ENCODE measurements at regions not wholly inside any gene's neighbourhood (a gene's known extent, or its start where the extent isn't known, plus 50 kb on each side); places are given as distances from the start of the nearest gene placed in this dataset.

DNA sequence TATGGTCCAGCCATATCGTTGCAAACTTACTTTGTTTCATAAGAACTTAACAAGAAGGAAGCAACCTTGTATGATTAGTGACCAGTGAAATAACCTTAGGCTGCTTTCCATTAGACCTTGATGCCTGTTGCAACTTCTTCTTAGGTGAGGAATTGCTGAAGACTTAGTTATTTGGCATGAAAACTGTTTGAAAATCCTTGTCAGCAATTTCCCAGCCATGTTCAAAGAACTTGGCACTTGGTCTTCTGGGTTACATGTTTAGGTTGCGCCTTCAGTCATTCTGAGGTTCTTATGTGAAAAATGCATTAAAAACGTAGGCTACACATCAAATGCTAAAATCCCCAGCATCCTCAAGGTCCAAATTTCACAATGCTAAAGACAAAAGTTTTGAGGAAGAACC is 232.0 kb upstream of the CEP162 start:
- no peak for DNase-seq

DNA sequence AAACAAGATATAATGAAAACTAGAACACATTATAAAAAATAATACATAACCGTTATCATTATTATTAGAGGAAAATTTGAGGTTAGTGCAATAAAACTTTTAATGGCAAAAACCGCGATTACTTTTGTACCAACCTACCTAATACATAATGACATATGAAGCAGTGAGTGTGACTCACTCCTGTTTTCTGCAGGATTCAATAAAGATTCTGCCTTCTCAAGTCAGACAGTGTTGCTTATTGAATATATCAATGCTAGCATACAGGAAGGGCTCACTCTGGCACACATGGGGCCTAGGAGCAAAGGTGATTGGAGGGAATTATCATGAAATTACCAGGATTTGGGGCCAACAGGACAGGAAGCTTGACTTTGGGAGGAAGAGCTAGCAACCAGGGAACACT is 230.8 kb upstream of the CEP162 start:
- DNase-seq: no peak

DNA sequence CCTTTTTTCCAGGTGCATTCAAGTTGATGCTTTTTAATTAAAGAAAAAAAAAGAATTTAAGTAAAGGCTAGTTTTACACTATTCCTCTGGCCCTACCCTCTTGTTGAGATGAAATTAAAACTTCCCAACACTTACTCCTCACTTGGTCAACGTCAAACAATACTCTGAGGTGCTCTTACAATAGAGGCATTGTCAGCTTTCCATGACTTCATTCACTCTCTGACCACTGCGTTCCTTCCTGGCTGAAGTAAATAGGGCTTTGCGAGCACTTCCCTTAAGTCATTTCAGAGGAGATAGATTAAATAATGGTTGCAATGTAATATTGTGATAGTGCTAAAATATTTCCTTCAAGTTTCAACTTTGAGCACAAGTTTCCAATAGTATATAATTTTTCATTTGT is 229.8 kb upstream of the CEP162 start:
- no peak for DNase-seq

DNA sequence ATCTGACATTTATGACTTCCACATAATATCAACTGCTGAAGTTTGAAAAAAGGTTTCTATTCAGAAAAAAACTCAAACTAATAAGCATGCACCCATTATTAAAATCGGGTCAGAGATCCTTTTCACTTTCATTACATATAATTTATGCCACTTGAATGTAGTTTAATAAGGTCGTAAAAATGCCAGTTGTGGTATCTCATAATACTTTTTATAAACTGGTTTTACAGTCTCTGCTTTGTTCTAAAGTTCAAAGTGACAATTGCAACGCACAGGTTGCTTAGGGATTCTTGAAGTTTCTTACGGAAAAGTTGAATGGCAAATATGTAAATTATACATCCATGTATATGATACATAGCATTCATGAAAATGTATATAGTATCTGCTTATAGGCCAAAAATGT is 229.4 kb upstream of the CEP162 start:
- DNase-seq: no peak

DNA sequence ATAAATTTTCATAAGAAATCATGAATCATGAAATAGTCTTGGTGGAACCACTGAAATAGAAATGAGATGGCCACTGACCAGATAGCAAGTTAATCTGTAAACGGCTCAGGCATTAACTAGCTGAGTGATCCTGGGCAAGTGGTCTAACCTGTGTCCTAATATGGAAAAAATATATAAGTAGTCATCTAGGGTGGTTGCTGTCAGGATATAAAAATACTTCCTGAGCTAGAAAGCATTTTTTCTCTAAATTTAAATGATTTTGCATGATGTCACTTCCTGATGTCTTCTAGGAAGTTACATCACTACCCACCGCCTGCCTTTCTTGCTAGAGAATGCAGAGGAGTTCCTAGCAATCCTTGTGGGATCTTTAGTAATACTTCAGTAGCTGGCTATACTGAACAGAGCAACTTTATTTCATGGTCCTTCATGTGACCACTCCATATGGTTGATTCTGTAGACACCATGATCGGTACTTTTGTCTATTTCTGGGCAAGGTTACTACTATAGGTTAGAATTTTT is 228.1 kb upstream of the CEP162 start:
- no peak for DNase-seq

DNA sequence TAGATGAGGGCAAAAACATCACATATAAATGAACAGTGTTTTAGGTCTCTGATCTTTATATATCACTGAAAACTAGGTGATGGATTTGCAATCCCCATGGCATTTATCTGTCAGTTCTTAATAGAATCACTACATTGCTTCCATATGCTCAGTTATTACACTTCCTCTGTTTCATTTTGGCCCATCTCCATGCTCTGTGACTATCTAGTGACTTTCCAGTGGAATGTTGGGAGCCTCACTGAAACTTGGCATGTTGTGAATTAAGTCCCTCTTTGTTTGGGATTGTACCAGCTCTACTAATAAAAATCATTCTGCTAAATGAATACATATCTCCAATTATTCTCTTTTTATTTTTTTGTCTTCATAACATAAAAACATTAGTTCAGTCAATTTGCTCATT is 226.1 kb upstream of the CEP162 start:
- DNase-seq: no peak

DNA sequence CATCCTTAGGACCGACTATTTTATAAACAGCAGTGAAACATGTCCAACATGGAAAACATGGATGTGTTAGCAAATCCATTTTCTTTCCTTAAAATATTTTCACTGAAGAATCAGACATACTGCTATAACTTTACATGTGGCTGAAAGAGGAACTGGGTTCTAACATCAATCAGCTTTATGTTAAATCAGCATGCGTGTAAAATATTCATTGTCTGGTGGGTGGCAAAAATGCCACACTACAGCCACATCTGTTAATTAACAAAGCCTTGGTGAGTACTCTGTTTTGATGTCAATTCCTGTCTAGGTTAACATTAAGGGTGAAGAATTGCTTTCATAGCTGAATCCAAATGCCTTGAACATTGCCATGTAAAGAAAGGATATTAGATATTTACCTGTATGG is 222.6 kb upstream of the CEP162 start:
- DNase-seq: no peak

DNA sequence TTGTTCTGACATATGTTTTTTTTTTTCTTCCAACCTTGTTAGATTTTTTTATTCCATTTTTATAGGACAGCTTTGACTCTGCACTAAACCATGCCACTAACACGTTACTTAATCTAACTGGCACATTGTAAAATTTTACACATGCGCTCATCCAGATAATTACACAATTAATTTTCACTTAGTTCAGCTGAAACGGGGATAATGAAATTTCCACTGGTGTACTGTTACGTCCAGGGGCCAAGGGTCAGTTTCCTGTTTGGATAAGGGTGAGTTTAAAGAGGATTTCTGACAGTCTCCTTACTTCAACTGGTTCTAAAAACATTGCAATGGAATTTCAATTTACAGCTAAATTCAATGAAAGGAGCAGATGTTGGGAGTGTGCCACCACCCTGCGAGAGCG is 221.8 kb upstream of the CEP162 start:
- no peak for DNase-seq

DNA sequence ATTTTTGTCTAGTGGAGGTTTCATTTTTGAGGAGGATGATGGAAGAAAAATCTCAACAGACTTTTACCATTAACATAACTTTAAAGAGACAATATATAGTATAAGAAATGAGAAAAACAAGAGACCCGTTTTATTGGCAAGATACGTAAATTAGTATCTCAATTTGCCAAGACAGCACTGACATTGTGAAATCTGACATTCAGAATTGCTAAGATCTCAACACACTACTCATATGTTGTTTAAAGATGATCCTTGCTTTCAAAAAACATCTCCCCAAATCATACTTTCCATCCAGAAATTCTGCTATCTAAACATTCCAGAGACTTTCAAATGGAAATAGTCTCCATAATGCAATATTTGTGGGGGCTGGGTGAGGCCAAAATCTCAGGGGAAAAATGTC is 220.9 kb upstream of the CEP162 start:
- no peak for DNase-seq

DNA sequence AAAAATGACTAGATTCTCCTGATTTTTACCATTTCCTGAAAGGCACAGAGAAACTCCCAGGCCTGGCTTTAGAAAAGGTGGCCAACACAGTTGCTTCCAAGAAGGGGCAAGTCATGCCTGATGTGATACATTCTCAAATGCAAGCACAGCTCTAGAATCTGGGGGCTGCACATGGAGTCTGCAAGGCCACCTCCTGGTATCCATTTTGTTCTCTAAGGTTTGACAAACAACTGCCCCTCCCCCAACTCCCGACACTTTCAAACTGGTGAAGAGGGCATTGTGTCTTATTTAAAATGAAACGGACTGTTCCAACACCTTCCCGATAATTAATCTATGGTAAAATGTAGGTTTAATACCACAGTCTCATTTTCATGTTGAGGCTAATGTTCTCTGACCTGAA is 220.2 kb upstream of the CEP162 start:
- no peak for DNase-seq

DNA sequence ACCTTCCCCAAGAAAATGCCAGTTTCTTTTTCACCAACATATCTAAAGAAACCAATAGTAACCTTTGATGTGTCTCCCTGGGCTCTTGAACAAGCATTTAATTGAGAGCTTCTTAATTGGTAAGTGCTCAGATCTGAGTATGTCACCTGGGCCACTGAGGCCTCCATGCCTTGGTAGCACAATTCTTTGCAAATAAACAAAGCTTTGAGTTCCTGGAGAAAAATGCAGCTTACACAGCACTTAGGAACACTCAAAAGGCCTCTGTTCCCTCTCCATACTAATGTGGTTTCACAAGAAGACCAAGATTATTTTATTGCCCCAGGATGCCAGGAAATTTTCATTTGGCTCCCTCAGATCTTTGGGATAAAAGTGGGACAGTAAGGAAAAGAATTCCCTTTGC is 217.6 kb upstream of the CEP162 start:
- DNase-seq: no peak

DNA sequence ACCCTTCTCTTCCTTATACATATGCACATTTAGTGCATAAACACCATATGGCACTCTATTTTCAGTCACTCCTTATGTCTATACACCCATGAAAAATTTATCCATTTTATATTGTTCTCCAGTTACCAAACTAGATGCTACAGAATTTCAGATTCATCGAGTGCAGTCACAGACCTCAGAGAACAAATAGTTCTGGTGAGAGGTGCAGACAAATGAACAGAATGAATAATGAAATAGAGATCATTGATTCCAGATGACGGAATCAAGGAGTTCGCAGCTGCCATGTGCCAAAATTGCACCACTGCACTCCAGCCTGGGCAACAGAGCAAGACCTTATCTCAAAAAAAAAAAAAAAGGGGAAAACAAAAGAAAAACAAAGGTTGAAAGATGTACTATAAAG is 214.8 kb upstream of the CEP162 start:
- no peak for DNase-seq

DNA sequence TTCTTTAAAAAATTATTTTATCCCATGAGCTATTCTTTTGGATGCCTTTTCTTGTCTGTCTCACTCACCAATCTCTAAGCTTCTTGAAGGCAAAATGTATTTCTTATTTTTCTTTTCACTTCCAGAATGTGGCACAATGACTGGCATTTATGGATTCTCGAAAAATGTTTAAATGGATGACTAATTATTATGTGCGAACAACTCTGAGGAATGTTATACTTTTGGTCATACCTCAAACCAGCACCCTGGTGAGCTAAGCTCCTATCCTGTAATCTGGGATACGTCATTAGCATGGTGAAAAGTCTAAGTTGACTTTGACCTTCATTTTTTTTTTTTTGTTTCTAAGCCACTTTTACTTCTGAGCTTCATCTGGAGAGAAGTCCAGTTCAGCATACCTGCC is 214.0 kb upstream of the CEP162 start:
- no peak for DNase-seq

DNA sequence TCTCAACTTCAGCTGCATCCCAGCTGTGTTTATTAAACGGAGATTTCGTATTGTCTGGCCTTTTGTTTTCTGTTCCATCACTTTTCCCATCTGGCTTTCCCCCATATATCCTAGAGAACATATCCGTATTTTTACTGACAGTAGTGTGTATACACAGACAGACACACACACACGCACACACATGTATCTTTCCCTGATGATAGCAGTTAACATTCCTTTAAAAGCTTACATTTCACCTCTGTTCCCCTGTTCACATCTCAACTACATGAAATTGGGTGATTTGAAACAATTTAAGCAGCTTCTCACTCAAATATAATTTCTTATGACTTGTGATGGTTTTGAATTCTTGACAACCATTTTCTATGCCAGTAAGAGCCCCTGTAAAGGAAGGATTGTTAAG is 207.1 kb upstream of the CEP162 start:
- DNase-seq: no peak

DNA sequence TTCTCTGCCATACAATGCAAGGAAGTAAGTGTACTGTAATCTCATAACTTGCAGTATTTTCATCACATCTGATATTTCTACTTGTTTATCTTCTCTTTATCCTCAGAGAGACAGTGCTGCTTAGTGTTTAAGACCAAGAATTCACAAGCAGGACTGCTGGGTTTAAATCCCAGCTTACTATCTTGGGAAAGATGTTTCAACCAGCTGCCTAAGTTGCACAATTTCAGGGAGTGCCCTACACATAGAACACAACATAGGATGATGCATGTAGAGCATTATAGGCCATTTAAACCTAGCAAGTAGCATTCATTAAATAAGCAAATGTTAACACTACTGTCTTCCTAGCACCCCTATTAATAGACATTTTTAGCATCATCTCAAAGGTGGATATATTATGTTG is 205.2 kb upstream of the CEP162 start:
- DNase-seq: no peak

DNA sequence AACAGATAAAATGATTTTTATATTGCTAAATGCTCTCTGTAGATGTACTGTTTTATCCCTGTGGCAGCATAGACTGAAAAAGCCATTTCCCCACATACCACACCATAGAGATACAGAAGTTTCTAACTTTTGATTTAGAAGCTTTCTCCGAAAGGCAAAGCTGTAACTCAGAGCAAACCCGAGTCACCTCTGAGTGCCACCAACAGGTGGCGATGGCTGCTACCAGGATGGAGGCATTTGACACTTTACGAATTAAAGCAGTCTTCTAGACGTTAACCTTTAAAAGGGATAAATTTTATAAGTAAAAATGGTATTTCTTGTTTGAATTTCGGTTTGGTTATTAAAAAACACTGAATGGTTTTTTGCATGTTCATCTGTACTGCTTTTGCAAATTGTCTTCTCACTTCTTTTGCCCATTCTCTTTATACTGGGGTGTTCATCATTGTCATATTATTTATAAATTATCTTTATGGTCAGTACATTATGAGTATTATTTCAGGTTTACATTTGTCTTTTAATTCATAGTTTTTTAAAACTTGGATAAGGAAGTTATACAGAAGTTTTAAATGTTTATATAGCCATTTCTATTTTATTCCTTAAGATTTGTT is 201.0 kb upstream of the CEP162 start:
- no peak for DNase-seq

DNA sequence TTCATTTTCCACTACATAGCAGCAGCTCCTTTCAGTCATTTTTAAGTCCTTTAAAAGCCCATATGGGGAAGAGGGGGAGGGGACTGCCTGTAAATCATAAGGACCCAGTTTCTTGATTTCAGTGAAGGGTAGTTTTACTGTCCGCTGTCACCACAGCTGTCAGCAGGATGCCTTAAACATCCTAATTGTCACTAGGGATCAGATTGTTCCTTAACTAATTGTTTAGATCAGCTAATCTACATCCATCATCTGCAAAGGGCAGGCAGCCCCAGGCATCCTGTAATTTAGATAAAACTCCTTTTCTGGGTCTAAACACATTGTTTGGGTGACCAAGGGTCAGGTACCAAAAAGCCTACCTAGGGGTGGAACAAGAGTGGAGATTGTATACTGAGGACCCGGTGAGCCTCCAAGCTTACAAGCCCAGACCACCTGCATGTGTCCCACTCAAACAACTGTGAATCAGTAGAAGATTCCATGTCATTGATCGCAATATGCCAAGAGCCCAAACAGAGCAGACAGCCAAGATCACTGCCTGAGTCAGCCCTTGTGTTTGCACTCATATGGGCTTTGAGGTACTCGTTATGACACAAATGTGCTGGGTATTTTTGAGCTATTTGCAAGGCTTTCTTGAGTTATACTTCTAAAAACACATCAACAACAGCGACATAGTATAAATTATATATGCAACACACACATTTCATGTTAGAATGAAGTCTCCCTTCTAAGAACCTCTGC is 198.7 kb upstream of the CEP162 start:
- DNase-seq: no peak

DNA sequence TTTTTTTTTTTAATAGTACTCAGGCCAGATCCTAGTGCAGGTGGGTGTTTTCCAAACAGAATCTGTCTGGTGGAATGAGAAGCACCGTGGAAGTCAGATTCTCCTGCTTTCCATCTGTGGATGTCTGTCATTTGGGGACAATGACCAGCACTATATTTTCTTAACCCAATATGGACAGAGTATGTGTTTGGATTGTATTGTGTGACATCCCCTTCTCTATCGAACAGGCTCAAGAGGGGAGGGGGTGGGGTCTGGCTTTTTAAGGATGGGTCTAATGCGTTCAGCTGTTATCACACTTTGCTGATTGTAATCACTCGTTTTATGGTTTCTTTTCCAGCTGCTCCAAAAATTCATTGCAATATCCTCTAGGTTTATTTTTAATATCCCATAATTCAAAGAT is 197.5 kb upstream of the CEP162 start:
- DNase-seq: no peak

DNA sequence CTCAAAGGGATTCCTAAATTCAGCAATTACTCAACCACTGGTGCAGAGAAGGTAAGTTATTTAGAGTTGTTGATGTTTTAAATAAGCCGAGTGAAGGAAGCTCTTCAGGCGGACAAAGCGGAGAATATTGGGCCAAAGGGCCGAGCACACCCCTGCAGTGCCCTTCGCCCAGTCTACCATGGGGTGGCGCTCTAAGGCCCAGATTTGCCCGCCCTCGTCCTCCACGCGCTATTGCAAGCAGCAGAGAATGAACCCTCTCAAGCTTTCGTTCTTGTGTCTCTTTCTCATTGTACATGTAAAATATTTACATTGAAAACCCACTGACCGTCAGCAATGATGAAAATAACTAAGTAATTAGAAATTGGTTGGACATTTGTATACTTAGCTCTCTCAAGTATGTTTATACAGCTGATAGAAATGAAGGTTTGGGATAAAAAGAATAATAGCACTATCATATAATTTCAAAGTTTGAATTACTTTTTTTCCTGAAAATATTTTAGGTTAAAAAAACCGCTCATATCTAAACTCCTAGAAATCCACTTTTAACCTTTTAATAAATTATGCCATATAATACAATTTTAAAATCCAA is 195.0 kb upstream of the CEP162 start:
- DNase-seq: no peak

DNA sequence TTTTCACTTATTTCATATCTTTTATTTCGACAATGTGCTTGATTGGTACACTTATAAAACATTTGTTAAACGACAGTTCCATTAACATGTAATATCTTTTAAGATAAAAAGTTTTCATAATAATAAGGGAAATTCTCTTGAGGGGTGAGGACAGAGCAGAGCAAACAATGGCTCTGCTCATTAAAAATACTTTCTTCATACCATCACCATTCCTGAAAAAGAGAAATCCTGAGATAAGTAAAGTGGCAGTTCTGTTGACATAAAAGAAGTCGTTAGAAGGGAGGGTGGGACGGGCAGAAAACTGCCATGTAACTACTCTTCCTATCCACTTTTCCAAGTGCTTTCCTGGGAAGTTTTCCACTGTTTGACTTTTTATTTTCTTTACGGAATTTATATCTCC is 193.6 kb upstream of the CEP162 start:
- DNase-seq: no peak

DNA sequence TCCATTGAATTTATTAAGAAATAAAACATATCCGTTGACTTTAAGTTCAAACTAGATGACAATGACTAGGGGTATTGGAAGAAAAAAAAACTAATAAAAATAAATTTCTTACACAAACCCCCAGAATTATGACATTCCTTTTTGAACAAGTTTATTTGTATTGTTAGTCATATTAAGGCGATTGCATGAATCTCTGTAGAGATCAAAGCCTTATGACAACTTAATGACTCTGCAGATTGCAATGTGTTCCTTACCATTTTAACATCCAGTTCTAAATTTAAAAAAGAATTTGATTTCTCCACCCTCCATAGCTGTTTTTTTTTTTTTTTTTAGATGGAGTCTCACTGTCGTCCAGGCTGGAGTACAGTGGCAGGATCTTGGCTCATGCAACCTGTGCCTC is 189.8 kb upstream of the CEP162 start:
- no peak for DNase-seq

DNA sequence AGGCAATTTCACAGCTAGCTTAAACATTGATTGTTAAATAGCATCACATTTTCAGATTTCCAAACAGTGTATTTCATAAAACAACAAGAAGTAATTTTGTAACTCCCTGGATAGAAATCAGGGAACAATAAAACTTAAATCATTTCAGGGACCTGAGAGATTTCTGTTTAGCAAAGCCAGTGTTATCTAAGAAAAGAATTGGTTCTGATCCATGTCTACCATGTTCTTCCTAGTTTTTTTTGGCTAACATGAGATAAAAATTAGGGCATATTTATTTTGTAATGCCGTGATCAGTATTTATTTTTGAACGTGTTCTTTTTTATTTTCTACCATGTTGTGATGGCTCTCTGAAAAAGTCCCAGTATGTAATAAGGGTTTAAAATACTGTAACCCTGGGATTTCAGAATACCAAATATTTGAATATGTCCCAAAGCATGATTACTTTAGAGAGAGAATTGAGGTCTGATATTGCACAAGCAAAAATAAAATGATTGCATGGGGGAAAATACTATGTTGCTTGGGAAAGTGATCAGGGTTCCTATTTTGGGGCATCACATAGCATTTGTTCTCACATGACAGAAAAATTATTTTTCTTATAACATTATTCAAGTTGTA is 188.7 kb upstream of the CEP162 start:
- no peak for DNase-seq

DNA sequence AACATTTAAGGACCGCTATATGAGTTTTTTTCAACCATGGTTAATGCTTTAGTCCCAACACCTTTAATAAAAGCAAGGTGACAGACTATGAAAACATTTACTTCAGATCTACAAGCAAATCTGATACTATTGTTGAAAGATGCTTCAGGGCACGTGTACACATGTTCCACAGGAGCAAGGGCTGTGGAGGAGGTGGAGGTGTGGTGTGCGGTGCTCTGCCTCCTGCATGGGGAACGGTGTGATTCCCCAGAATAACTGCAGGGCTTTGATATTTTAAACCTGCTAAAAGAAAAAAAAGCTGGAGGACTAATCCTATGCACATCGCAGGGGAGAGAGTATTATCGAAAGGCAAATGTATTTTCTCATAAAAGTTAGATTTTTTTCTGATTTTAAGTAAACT is 188.1 kb upstream of the CEP162 start:
- no peak for DNase-seq

DNA sequence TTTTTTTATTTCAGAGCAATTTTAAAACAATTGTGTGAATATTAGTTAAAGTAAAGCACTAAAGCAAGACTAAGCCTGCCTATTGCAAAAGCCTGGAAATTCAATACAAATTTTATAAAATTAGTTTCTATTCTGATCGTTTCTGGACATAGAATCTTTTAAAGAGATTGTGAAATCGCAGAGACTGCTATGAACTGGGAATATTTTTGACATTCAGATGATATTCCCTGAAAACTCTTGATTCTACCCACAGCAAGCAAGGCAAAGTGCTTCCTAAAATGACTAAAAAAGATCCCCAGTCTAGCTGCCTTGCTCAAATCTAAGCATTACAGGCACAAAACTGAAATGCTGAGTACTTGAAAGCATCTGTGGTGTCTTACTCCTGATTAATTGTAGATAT is 187.6 kb upstream of the CEP162 start:
- no peak for DNase-seq

Data from NCI-H2171 treated with DMSO at 0.1 percent for 48 hours (cell line).